Hematopoietic multipotent progenitor cell treated with erythropoietin and hydrocortisone succinate and interleukin-3 and kit ligand, for 15 days (in vitro differentiated cells): ENCODE measurements at regions not wholly inside any gene's neighbourhood (a gene's known extent, or its start where the extent isn't known, plus 50 kb on each side); places are given as distances from the start of the nearest gene placed in this dataset.
"Not testable (repeated sequence)": the region's sequence is repeated elsewhere in the genome, so short reads cannot be mapped to it uniquely, and the experiment has no call there.

Experiments used
- DNase-seq: peaks from one replicate; pipeline ENCODE4 v3.0.0-alpha.2; 2015; ENCODE audit warnings: low spot score

- no peak for DNase-seq
Observed at GRCh38 chr4:145295547-145295946, 115.2 kb upstream of the OTUD4 start.

GRCh38 chr4:145295122-145295521, 114.7 kb upstream of the OTUD4 start:
- no peak for DNase-seq

- no peak for DNase-seq
Observed at GRCh38 chr4:145293658-145294057, 113.3 kb upstream of the OTUD4 start.

- no peak for DNase-seq
Observed at GRCh38 chr4:145290955-145291354, 110.6 kb upstream of the OTUD4 start.

- DNase-seq: no peak
Observed at GRCh38 chr4:145289403-145290076, 109.2 kb upstream of the OTUD4 start.

GRCh38 chr4:145287351-145287750, 107.0 kb upstream of the OTUD4 start:
- no peak for DNase-seq

GRCh38 chr4:145285928-145286327, 105.5 kb upstream of the OTUD4 start:
- no peak for DNase-seq

GRCh38 chr4:145283909-145284308, 103.5 kb upstream of the OTUD4 start:
- no peak for DNase-seq

- no peak for DNase-seq
Observed at GRCh38 chr4:145281951-145282350, 101.6 kb upstream of the OTUD4 start.

- no peak for DNase-seq
Observed at GRCh38 chr4:145281224-145281623, 100.8 kb upstream of the OTUD4 start.

- no peak for DNase-seq
Observed at GRCh38 chr4:145280541-145280940, 100.2 kb upstream of the OTUD4 start.

- DNase-seq: no peak
Observed at GRCh38 chr4:145279122-145279960, 99.0 kb upstream of the OTUD4 start.

- DNase-seq: no peak
Observed at GRCh38 chr4:145278341-145279121, 98.1 kb upstream of the OTUD4 start.

- DNase-seq: no peak
Observed at GRCh38 chr4:145277011-145277410, 96.6 kb upstream of the OTUD4 start.

- DNase-seq: no peak
Observed at GRCh38 chr4:145276050-145276449, 95.7 kb upstream of the OTUD4 start.

- no peak for DNase-seq
Observed at GRCh38 chr4:145271194-145271593, 90.8 kb upstream of the OTUD4 start.

- DNase-seq: no peak
Observed at GRCh38 chr4:145266881-145267280, 86.5 kb upstream of the OTUD4 start.

GRCh38 chr4:145260091-145260490, 79.7 kb upstream of the OTUD4 start:
- DNase-seq: no peak

GRCh38 chr4:145255311-145255710, 74.9 kb upstream of the OTUD4 start:
- DNase-seq: not testable (repeated sequence)

GRCh38 chr4:145252190-145252589, 71.8 kb upstream of the OTUD4 start:
- no peak for DNase-seq

GRCh38 chr4:145251391-145251790, 71.0 kb upstream of the OTUD4 start:
- DNase-seq: no peak

- no peak for DNase-seq
Observed at GRCh38 chr4:145248971-145249370, 68.6 kb upstream of the OTUD4 start.

GRCh38 chr4:145248502-145248901, 68.1 kb upstream of the OTUD4 start:
- DNase-seq: no peak
